DMS153 treated with DMSO at 0.1 percent for 48 hours (cell line): ENCODE measurements at regions not wholly inside any gene's neighbourhood (a gene's known extent, or its start where the extent isn't known, plus 50 kb on each side); places are given as distances from the start of the nearest gene placed in this dataset.

Experiments used
- DNase-seq: peaks from one replicate; lab custom pipeline; 2025; ENCODE audit not compliant: unreplicated experiment; lab: John Stamatoyannopoulos, UW

- DNase-seq: no peak
These were observed 50.1 kb upstream of the ADRA2C start for GRCh38 chr4:3715855-3716630.

GRCh38 chr4:3715061-3715854 lies 50.9 kb upstream of the ADRA2C start:
- no peak for DNase-seq

- no peak for DNase-seq
These were observed 51.6 kb upstream of the ADRA2C start for GRCh38 chr4:3714642-3715001.

- DNase-seq: no peak
These were observed 52.2 kb upstream of the ADRA2C start for GRCh38 chr4:3713817-3714641.

GRCh38 chr4:3713346-3713745 lies 52.8 kb upstream of the ADRA2C start:
- DNase-seq: no peak

GRCh38 chr4:3712936-3713335 lies 53.2 kb upstream of the ADRA2C start:
- DNase-seq: no peak

GRCh38 chr4:3712112-3712805 lies 53.9 kb upstream of the ADRA2C start:
- DNase-seq: no peak

GRCh38 chr4:3711183-3712111 lies 54.7 kb upstream of the ADRA2C start:
- DNase-seq: no peak

- DNase-seq: no peak
These were observed 55.6 kb upstream of the ADRA2C start for GRCh38 chr4:3710451-3711182.

GRCh38 chr4:3709846-3710441 lies 56.2 kb upstream of the ADRA2C start:
- no peak for DNase-seq

- no peak for DNase-seq
These were observed 56.9 kb upstream of the ADRA2C start for GRCh38 chr4:3709061-3709845.

GRCh38 chr4:3708611-3709010 lies 57.6 kb upstream of the ADRA2C start:
- DNase-seq: no peak

GRCh38 chr4:3708103-3708510 lies 58.1 kb upstream of the ADRA2C start:
- DNase-seq: no peak

- no peak for DNase-seq
These were observed 58.6 kb upstream of the ADRA2C start for GRCh38 chr4:3707423-3708102.

GRCh38 chr4:3706565-3707422 lies 59.4 kb upstream of the ADRA2C start:
- DNase-seq: no peak

- no peak for DNase-seq
These were observed 60.1 kb upstream of the ADRA2C start for GRCh38 chr4:3706111-3706511.
